GM18507 (cell line): ENCODE measurements at regions not wholly inside any gene's neighbourhood (a gene's known extent, or its start where the extent isn't known, plus 50 kb on each side); places are given as distances from the start of the nearest gene placed in this dataset.
"Not testable (repeated sequence)": the region's sequence is repeated elsewhere in the genome, so short reads cannot be mapped to it uniquely, and the experiment has no call there.

Source experiments
- DNase-seq: peaks from one replicate; pipeline ENCODE4 v3.0.0; 2011; ENCODE audit warnings: low read depth; ENCODE audit not compliant: insufficient read length; ENCODE audit errors: extremely low spot score
- FAIRE-seq: peaks from 2 replicates; lab custom pipeline; 2011; peaks lifted over from hg19 to GRCh38; lab: Jason Lieb, UNC

GRCh38 chr3:161598639-161599038 is 102.0 kb downstream of the OTOL1 start:
- DNase-seq (no peak), FAIRE-seq (no peak)

GRCh38 chr3:161599697-161600096 is 103.1 kb downstream of the OTOL1 start:
- DNase-seq (no peak), FAIRE-seq (no peak)

DNA sequence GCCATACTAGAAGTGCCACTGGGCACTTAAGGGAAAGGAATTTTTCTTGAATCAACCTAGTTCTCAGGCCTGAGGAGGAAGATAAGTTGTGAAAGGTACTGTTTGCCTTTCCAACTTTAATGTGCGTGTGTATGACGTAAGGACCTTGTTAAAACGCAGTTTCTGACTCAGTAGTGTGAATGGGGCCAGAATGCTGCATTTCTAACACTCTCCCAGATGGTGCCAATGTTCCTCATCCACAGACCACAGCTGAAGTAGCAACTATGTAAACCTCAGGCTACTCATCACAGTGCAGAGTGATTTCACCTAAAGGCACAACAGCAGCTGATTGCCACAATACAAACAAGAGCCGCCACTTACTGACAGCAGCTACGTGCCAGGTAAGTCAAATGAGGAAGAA is 103.6 kb downstream of the OTOL1 start:
- no peak for DNase-seq
- no peak for FAIRE-seq

- FAIRE-seq (no peak), DNase-seq (no peak)
Observed at GRCh38 chr3:161602475-161602874, 105.9 kb downstream of the OTOL1 start.

- no peak for FAIRE-seq
- DNase-seq: no peak
Observed at GRCh38 chr3:161602918-161603317, 106.3 kb downstream of the OTOL1 start.

DNA sequence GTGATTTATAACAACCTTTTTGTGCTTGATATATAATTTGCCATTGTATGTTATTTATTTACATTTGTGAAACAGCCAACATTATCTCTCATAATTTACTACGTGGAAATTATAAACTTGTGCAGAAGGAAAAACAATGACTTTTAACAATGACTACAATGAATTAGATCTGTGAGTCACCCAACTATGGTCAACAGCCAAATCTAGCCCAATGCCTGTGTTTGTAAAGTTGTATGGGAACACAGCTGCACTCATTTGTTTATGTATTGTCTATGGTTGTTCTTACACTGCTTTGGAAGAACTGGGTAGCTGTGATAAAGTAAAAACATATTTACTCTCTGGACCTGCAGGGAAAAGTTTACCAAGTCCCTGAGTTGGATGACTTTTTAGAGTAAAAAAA is 110.4 kb downstream of the OTOL1 start:
- no peak for DNase-seq

GRCh38 chr3:161619351-161619750 is 122.7 kb downstream of the OTOL1 start:
- no peak for DNase-seq
- no peak for FAIRE-seq

More for the DNA sequence above, 110.4 kb downstream of the OTOL1 start:
- FAIRE-seq: no peak

DNA sequence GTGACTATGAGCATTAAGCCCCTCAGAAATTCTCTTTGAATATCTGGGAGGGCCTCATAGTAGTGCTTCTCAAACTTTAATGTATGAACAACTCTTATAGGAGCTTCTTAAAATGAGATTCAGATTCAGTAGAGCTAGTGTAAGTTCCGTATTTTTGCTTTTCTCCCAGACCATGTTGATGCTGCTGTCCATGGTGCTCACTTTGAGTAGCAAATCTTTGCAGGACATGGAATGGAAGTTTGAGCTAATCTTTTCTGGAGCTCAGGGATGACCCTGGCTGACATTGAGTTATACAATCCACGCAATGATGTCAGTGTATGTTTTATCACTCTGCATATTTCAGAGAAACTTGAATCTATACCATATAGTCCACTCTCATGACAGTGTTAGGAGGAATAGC is 134.2 kb downstream of the OTOL1 start:
- no peak for DNase-seq
- FAIRE-seq: no peak

DNA sequence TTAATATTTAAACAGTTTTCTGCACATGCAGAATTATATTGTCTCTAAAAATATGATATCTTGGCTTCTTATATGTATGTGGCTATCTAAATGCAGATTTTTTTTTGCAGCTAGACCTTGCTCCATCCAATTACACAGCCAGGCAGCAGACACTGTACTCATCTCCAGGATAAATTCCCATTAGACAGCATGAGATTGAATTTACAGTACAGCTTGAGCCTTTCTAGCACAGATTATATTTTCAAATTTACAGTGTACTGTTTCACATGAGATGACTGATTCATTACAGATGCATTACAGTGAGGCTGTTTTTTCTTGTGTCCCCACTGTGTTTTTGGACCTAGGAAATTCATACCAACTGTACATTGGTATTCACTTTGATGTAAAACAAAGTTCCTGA is 134.9 kb downstream of the OTOL1 start:
- FAIRE-seq: no peak
- DNase-seq: no peak

- no peak for FAIRE-seq
- DNase-seq: no peak
Observed at GRCh38 chr3:161637559-161637958, 141.0 kb downstream of the OTOL1 start.

- DNase-seq, FAIRE-seq: not testable (repeated sequence)
Observed at GRCh38 chr3:161639095-161639494, 142.5 kb downstream of the OTOL1 start.

DNA sequence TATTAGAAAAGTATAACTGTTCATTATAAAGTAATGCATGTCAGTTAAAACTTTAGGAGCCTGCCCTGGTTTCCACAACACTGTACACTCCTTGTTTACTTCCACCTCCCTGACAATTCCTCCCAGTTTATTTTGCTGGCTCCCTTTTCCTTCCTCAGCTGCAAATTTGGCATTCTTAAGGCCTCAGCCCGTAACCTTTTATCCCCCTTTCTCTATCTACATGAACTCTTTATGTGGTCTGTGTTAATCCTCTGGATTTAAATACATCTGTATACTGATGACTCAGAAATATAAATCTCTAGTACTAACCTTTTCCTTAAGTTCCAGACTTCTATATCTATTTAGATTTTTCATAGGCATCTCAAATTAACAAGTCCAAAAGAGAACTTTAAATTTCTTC is 143.6 kb downstream of the OTOL1 start:
- DNase-seq: no peak

GRCh38 chr3:161641287-161641686 is 144.7 kb downstream of the OTOL1 start:
- DNase-seq: no peak
- FAIRE-seq: no peak

More for the DNA sequence above, 143.6 kb downstream of the OTOL1 start:
- no peak for FAIRE-seq

DNA sequence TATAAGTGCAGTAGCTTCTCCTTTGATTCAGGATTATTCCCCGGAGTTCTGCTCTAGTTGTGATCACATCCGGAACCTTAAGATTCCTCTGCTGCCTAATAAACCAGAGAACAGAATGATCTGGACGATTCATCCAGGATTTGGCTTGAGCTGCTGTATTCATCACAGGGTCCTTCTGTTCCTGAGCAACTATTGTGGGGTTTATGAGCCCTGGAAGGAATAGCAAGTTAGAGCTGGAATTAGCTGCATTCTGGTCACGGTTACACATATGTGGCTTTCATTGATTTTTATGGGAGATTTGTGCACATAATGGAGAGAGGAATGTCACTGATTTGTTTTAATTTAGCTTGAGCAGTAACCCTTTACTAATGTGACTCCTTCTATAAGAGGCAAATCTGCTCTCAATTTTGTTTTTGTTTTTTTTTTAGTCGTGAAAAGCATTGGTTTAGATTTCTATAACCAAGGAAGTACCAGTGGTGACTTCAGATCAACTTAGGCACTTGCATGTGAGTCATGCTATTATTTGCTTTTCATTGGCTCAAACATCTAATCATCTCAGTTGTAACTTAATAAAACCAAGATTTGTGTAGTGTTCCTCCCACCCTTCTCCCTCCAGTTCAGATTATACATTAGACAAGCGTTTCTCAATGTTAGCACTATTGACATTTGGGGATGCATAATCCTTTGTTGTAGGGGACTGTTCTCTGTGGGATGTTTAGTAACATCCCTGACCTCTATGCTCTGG is 148.5 kb downstream of the OTOL1 start:
- no peak for DNase-seq
- FAIRE-seq: no peak

DNA sequence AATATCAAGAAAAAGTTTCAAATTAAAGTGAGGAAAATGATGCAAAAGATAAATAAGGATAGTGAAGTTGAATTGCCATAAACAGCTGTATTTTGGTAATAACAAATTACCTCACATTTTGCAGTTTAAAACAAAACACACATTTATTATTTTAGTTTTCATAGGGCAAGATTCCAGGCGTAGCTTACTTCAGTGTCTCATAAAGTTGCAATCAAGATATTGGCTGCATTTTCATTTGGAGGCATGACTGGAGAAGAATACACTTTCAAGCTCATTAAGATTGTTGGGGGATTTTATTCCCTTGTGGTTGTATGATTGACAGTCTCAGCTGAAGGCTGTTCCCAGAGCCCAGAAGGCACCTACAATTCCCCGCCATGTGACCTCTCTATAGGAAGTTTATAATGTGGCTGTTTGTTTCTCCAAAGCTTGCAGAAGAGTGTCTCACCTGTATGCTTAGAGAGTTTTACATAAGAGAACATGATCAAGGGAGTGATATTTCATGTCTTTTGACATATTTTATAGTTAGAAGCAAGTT is 151.4 kb downstream of the OTOL1 start:
- DNase-seq (no peak), FAIRE-seq (no peak)

DNA sequence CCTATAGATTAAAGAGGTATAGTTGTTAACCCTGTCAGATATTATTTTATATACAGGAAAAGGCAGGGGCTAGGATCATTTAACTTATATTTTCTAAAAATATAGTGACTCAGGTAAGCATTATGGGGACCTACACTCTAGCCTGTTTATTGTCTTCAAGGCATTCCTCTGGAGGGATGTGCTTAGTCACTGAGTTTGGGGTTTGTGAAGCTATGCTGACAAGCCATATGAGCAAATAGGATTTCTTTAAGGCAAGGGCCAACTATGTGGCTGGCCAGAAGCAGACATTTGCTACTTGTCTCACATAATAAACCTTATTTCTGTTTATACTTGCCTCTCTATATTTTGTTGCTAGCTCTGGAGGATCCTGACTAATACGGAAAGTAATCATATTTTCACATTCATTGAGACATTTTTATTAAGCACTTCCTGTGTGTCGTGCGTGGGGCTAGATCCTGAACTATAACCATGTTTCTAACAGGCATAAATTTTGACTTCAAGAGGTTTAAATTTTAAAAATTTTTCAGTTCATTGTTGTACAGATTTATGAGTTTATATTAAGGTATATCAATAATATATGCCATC is 153.4 kb downstream of the OTOL1 start:
- no peak for DNase-seq
- FAIRE-seq: no peak

GRCh38 chr3:161657786-161658185 is 161.2 kb downstream of the OTOL1 start:
- DNase-seq (no peak), FAIRE-seq (no peak)

GRCh38 chr3:161671141-161671540 is 174.5 kb downstream of the OTOL1 start:
- FAIRE-seq: no peak
- DNase-seq: no peak

DNA sequence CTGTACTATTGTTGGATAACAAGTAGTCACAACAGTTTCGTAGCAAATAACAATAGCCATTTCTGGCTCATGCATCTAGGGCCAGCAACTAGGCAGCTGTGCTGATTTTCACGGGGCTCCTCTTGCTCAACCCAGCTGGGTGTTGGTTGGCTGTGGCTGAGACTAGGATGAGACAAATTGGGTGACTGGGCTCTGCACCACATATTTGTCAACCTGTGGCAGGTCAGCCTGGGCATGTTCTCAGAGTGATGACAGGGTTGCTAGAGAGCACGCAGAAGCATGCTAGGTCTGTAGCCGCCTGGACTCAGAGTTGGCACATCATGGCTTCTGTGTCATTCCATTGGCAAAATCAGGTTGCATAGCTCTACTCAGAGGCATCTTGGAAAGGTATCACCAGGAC is 175.9 kb downstream of the OTOL1 start:
- no peak for FAIRE-seq
- DNase-seq: no peak

DNA sequence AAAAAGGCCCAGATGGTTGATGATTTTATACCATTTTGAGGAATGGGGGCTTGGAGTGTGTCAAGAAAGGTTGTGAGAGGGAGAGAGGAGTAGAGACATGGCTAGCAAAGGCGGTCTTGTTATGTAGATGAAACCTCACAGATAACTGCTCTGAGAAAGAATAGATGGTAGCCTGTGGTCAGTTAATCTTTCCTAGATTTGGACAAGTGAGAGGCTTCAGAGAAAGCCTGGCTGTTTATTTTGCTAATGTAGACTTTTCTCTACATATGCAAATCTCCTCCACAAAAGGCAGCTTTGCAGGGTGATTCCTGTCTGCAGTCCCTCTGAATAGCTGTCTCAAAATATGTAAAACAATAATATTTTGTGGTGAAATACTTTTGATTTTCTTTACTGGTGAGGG is 177.3 kb downstream of the OTOL1 start:
- DNase-seq: no peak
- no peak for FAIRE-seq

DNA sequence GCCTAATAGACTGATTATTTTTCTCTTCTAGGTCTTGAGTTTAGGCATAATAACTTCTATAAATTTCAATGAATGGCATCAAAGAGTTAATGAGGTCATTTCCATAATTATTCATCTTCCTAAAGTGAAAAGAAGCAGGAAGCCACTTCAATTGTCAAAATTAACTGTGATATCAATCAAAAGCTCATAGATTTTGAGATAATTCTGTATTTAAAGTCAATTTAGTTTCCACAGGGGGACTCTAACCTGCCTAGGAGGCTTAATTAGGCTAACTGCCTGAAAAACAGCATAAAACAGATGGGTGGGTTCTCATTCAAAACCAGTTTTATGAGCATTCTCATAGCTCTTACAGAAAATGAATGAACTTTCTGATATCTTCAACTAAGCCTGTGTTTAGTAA is 177.8 kb downstream of the OTOL1 start:
- FAIRE-seq: no peak

More for the DNA sequence above, 177.8 kb downstream of the OTOL1 start:
- no peak for DNase-seq
